Adipocyte (in vitro differentiated cells): ENCODE measurements at regions not wholly inside any gene's neighbourhood (a gene's known extent, or its start where the extent isn't known, plus 50 kb on each side); places are given as distances from the start of the nearest gene placed in this dataset.
A peak's percentile ranks its signal among the peaks of the same experiment; 100 is the strongest.

Source experiments
- DNase-seq: peaks from one replicate; pipeline ENCODE4 v3.0.0-alpha.2; 2015; ENCODE audit warnings: low read depth
- H3K27me3 ChIP-seq: replicated peaks from 2 replicates; pipeline ENCODE4 v1.7.0; 2013; ENCODE audit warnings: mild to moderate bottlenecking, low read length, moderate library complexity; ENCODE audit not compliant: control insufficient read depth, insufficient read depth
- H3K36me3 ChIP-seq: 2 replicates; pipeline ENCODE4 v1.7.0; 2013; ENCODE audit warnings: low read length, mild to moderate bottlenecking, moderate library complexity; ENCODE audit not compliant: control insufficient read depth, insufficient read depth, severe bottlenecking
- H3K4me1 ChIP-seq: 2 replicates; pipeline ENCODE4 v1.7.0; 2013; ENCODE audit warnings: mild to moderate bottlenecking, low read length, moderate library complexity; ENCODE audit not compliant: control insufficient read depth, insufficient read depth
- H3K4me3 ChIP-seq: 2 replicates; pipeline ENCODE4 v1.7.0; 2013; ENCODE audit warnings: mild to moderate bottlenecking, low read length, moderate library complexity
- H3K9ac ChIP-seq: 2 replicates; pipeline ENCODE4 v1.7.0; 2013; ENCODE audit warnings: mild to moderate bottlenecking, low read length, moderate library complexity
- H3K9me3 ChIP-seq: 2 replicates; pipeline ENCODE4 v1.7.0; 2013; ENCODE audit warnings: mild to moderate bottlenecking, low read length, moderate library complexity; ENCODE audit not compliant: control insufficient read depth

DNA sequence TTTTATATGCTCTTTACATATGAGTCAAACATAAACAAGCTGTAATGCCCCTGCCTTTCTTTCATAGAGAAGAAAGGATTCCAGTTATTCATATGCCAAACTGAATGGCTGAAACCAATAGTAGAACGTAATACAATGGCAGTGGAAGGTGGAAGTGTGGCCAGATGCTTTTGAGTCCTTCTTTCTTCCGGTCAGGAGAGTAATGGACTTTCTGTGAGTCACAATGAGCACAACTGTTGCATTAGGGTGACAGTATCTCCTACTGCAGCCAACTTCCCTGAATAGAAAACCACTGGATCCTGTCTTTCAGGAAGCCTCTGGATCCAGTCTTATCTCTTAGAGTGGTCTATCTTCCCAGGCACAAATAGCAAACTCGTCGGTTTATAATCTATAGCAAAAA is 855.2 kb downstream of the MAT2B start:
- H3K9ac ChIP-seq = no peak overlapping the region
- no peaks in the 10 kb centered on the region for H3K27me3 ChIP-seq
- peaks cover 28% of the 10 kb centered on the region for H3K4me1 ChIP-seq
- no peak overlapping the region for H3K4me3 ChIP-seq
- no peak for DNase-seq
- no peaks in the 10 kb centered on the region for H3K9me3 ChIP-seq
- H3K36me3 ChIP-seq = no peaks in the 10 kb centered on the region

DNA sequence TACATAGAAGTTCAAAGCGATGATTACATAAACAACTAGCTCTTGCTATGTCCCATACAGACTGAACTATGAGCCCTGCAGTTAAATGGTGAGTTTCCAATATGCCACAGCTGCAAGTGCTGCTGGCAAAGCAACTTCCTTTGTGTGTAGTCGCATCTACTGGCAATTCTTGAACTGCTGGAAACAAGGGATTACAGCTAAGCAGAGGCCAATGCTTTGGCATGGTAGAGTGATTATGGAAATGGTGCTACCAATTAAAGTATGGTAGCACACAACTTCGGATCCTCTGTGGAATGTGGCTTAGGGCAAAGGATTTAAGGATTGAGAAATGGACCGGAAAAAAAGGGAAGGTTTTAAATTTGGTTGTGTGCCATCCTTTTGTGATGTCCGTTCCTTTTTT is 856.6 kb downstream of the MAT2B start:
- H3K27me3 ChIP-seq = no peaks in the 10 kb centered on the region
- no peak overlapping the region for H3K4me3 ChIP-seq
- peaks cover 28% of the 10 kb centered on the region for H3K4me1 ChIP-seq
- no peak overlapping the region for H3K9ac ChIP-seq
- H3K36me3 ChIP-seq = no peaks in the 10 kb centered on the region
- DNase-seq = no peak
- H3K9me3 ChIP-seq = no peaks in the 10 kb centered on the region

DNA sequence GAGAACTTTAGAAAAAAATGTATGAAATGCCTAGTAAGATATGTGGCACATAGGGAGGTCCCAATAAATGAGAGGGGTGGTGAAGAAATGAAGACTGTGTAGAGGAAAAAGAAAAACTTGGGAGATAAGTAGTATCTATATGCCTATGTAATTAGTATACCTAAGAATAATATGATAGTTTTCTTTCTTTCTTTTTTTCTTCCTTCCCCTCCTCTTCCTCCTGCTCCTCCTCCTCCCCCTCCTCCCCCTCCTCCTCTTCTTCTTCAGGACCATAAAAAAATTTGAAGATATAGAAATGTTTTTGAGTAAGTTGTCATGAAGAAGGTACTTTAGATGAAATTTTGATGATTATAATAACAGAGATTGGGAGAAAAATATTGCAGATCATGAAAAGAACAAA is 857.4 kb downstream of the MAT2B start:
- no peak overlapping the region for H3K4me3 ChIP-seq
- DNase-seq = no peak
- H3K4me1 ChIP-seq = peaks cover 28% of the 10 kb centered on the region
- H3K9ac ChIP-seq = no peak overlapping the region
- H3K27me3 ChIP-seq = no peaks in the 10 kb centered on the region
- no peaks in the 10 kb centered on the region for H3K9me3 ChIP-seq
- H3K36me3 ChIP-seq = no peaks in the 10 kb centered on the region

DNA sequence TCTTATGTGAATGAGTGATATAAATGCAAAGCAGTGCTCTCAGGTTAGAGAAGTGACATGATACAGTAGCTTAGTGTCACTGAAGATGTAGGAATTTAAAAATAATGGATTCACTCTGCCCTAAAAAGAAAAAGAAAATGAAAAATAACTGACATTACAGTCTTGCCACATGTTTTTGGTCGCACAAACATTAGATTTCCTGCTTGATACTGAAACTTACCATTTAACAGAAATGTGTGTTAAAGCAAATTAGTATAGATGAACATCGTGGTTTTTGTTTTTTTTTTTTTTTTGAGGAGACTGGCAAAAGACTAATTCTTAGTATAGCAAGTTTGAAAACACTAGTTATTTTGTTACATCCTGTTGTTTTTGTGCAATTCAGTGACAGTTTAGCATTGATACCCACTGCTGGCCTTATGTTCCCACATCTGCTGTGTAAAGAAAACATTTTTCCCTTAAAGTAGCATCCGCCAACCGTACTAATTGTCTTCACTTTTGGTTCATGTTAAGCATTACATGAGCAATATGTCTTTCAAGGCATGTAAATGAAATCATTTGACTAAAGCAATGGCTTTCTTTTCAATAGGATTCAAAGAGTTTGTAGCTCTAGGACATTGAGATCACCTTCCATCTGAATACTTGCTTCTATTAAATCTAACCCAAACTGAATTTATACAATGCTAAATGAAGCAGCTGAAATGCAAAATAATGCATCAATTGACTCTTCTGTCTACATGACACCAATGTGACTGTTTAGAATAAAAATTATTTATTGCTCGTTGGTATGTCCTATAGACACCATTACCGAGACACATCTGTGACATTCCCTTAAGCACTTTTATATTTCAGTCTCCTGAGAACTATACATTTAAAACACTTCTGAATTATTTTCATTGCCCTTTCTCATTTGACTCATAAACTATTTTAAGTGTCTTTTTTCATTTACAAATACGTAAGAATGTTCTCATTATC is 859.1 kb downstream of the MAT2B start:
- DNase-seq = no peak
- H3K27me3 ChIP-seq = no peaks in the 10 kb centered on the region
- H3K36me3 ChIP-seq = no peaks in the 10 kb centered on the region
- H3K4me1 ChIP-seq = peaks cover 17% of the 10 kb centered on the region
- no peaks in the 10 kb centered on the region for H3K9me3 ChIP-seq
- no peak overlapping the region for H3K9ac ChIP-seq
- no peak overlapping the region for H3K4me3 ChIP-seq

DNA sequence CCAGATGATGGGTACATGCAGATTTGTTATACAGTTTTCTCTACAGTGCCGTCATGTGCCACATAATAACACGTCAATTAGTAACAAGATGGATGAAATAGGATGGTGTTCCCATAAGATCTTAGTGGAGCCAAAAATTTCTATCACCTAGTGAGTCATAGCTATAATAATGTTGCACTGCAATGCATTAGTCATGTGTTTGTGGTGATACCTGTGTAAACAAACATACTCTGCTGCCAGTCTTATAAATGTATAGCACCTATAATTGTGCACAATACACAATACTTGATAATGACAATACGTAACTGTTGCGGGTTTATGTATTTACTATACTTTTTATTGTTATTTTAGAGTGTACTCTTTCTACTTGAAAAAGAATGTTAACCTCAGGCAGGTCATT is 865.4 kb downstream of the MAT2B start:
- Histone ChIP-seq H3K4me1 (peaks cover 10% of the 10 kb centered on the region), H3K4me3 (no peak overlapping the region), H3K36me3 (no peaks in the 10 kb centered on the region), H3K9me3 (no peaks in the 10 kb centered on the region), H3K9ac (no peak overlapping the region), H3K27me3 (no peaks in the 10 kb centered on the region)
- no peak for DNase-seq

DNA sequence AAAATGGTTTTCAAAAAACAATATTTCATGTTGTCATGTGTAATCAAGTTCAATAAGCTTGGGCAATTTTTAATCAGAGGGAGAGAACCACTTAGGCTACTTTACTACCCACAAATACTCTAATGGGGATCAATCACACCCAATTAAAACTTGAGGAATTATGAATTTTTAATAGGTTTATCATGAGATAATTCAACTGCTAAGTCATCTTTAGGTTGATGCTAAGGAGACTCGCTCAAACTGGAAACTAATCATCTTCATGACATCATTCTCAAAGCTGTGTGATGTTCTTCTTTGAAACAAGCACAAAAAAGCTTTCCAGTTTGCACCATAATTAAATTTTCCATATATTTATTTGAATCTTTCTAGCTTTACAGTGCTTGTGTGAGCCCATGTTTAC is 867.5 kb downstream of the MAT2B start:
- Histone ChIP-seq H3K9me3 (no peaks in the 10 kb centered on the region), H3K27me3 (no peaks in the 10 kb centered on the region), H3K4me3 (no peak overlapping the region), H3K4me1 (peaks cover 13% of the 10 kb centered on the region), H3K36me3 (no peaks in the 10 kb centered on the region), H3K9ac (no peak overlapping the region)
- DNase-seq = no peak

DNA sequence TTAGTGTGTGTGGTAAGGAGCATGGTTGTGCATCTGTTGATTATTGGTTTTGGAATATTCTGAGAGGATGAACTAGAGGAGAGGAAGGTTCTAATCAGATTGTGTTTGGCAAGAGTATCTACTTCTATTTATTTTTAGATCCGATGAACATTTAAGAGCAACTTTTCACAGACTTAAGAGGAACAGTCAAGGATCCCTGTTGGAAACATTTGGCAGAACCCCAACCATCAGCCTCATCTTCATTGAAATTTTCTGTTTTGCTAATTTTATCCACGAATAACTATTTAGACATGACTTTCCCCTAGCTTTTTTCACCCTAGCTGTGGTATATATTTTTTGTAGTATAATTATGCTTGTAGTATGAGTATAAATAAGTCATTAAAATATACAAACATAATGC is 868.5 kb downstream of the MAT2B start:
- no peaks in the 10 kb centered on the region for H3K9me3 ChIP-seq
- peaks cover 13% of the 10 kb centered on the region for H3K4me1 ChIP-seq
- H3K27me3 ChIP-seq = no peaks in the 10 kb centered on the region
- no peak for DNase-seq
- no peak overlapping the region for H3K9ac ChIP-seq
- H3K36me3 ChIP-seq = no peaks in the 10 kb centered on the region
- H3K4me3 ChIP-seq = no peak overlapping the region

DNA sequence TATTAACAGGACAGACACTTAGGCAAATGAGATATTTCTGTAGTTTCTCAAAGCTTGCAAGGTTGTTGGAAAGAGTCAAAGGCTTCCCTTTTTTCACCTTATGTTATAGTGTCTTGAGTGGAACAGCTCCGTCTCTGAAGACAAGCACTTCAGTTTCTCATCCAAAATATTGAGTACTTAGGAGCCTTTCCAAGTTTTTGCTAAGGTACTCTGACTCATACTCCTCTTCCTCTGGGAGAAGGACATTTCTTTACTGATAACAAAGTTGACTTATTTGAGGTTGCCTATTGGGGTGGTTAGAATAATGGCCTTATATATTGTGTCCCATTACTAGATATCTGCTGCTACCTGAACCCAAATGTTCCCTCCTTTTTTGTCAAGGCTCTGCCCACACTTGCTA is 869.6 kb downstream of the MAT2B start:
- Histone ChIP-seq H3K27me3 (no peaks in the 10 kb centered on the region), H3K9me3 (peaks cover 6% of the 10 kb centered on the region), H3K36me3 (no peaks in the 10 kb centered on the region), H3K9ac (no peak overlapping the region), H3K4me1 (peaks cover 13% of the 10 kb centered on the region), H3K4me3 (no peak overlapping the region)
- DNase-seq = no peak

DNA sequence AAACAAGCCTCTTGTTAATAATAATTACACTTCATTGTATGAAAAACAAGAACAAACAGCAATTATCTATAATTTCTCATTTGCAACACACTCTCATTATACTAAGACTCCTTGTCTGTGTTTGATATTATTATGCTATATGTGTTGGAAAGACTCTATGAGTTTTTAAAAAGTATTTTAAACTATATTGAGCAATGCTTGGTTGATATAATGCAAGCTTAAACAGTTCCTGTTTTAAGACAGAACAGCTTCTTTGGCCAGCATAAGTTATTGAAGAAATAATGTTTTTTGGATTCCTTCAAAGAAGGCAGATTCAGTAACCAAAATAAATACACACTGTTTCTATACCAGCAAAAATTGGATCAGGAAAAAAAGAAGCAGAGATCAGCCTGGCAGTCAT is 871.4 kb downstream of the MAT2B start:
- Histone ChIP-seq H3K27me3 (no peaks in the 10 kb centered on the region), H3K4me3 (no peak overlapping the region), H3K9me3 (peaks cover 6% of the 10 kb centered on the region), H3K9ac (no peak overlapping the region), H3K36me3 (no peaks in the 10 kb centered on the region), H3K4me1 (peaks cover 13% of the 10 kb centered on the region)
- DNase-seq = peak; percentile 38

DNA sequence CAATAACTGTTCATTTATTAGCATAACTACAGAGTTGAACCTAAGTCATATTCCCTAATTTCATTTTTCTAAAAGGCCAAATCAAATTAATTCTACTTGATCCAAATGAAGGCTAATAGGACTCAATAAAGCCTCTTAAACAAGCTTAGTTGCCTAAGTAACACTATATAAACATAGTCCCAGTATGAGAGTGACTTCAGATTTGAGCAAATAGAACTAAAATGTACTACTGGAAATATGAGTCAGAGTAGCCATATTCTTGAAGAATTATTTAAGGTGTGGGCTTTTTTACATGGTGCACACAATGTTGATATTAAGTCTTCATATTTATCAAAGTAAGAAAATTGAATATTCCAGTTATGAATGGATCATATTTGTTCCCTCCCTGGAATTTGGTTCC is 872.3 kb downstream of the MAT2B start:
- no peaks in the 10 kb centered on the region for H3K27me3 ChIP-seq
- H3K36me3 ChIP-seq = no peaks in the 10 kb centered on the region
- H3K9ac ChIP-seq = no peak overlapping the region
- peaks cover 11% of the 10 kb centered on the region for H3K9me3 ChIP-seq
- peaks cover 13% of the 10 kb centered on the region for H3K4me1 ChIP-seq
- no peak overlapping the region for H3K4me3 ChIP-seq
- DNase-seq = no peak

DNA sequence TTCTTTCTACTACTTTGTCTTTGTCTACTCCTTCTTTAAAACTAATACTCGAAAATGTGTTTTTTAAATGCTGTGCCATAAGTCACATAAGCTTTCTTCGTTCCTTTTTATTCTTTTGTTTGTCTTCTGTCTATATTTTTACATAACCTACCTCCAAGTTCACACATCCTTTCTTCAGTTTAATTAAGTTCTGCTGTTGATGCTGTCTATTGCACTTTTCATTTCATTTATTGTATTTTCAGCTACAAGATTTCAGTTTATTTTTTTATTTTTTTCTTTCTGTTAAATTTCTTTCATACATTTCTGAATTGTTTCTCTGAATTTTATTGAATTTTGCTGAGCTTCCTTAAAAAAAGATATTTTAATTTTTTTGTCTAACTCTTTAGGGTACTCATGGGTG is 878.2 kb downstream of the MAT2B start:
- H3K36me3 ChIP-seq = no peaks in the 10 kb centered on the region
- H3K27me3 ChIP-seq = no peaks in the 10 kb centered on the region
- H3K9ac ChIP-seq = no peak overlapping the region
- H3K9me3 ChIP-seq = peaks cover 27% of the 10 kb centered on the region
- H3K4me3 ChIP-seq = no peak overlapping the region
- no peak for DNase-seq
- no peaks in the 10 kb centered on the region for H3K4me1 ChIP-seq

DNA sequence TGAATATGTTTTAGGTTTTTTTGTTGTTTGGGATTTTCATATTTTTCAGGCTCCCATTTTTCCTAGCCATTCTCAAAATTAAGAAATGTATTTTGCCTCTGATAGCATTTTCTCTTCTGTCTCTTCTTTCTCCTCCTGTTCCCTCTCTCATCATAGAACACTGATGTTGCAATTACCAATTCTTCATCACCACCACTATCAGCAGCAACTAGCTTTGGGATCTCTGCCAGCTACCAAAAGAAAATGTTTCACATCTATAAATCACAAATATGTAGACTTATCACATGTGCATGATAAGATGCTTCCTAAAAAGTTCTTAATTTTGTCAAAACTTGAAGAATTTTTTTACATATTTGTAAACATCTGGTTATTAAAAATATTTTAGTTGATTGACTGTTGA is 887.1 kb downstream of the MAT2B start:
- Histone ChIP-seq H3K4me3 (no peak overlapping the region), H3K36me3 (no peaks in the 10 kb centered on the region), H3K27me3 (no peaks in the 10 kb centered on the region), H3K9me3 (no peaks in the 10 kb centered on the region), H3K4me1 (no peaks in the 10 kb centered on the region), H3K9ac (no peak overlapping the region)
- no peak for DNase-seq
